OCI-LY7 (cell line): ENCODE measurements at regions not wholly inside any gene's neighbourhood (a gene's known extent, or its start where the extent isn't known, plus 50 kb on each side); places are given as distances from the start of the nearest gene placed in this dataset.
A peak's percentile ranks its signal among the peaks of the same experiment; 100 is the strongest.

Experiments used
- BruUV-seq: library from RNA; stranded (reverse); fragments of 400-500 nt; replicated peaks from 2 replicates; lab custom pipeline; 2021; lab: Mats Ljungman, UMichigan
- CTCF ChIA-PET: fragments of 300-600 bp; sonication (Branson Sonifier 250); formaldehyde crosslinking; loops from one replicate; lab custom pipeline; 2022; ENCODE audit warnings: antibody characterized with exemption; ENCODE audit not compliant: unreplicated experiment; lab: Charles Lee
- POLR2A ChIA-PET: fragments of 300-600 bp; sonication (Branson Sonifier 250); formaldehyde crosslinking; loops from one replicate; lab custom pipeline; 2022; ENCODE audit warnings: antibody characterized with exemption; lab: Charles Lee
- DNase-seq: peaks from one replicate; pipeline ENCODE4 v3.0.0-alpha.2; 2015; ENCODE audit warnings: low spot score
- H2AFZ ChIP-seq: fragments of 200-600 bp; sonication (generic), shearing (Covaris generic); 2 replicates; pipeline ENCODE4 v1.6.1; 2014; ENCODE audit warnings: mild to moderate bottlenecking, antibody characterized with exemption, low read length, moderate library complexity
- H3K27ac ChIP-seq: fragments of 200-600 bp; sonication (generic); 2 replicates; pipeline ENCODE4 v1.5.1; 2014; ENCODE audit warnings: mixed run types, low read depth, mild to moderate bottlenecking, moderate library complexity, low read length, inconsistent platforms; ENCODE audit not compliant: poor library complexity, severe bottlenecking
- H3K36me3 ChIP-seq: fragments of 200-600 bp; sonication (generic); 2 replicates; pipeline ENCODE4 v1.6.1; 2014; ENCODE audit warnings: mild to moderate bottlenecking, antibody characterized with exemption, low read length, moderate library complexity, mixed read lengths; ENCODE audit not compliant: insufficient read depth
- H3K4me1 ChIP-seq: fragments of 200-600 bp; sonication (generic); 2 replicates; pipeline ENCODE4 v1.5.1; 2014; ENCODE audit warnings: mild to moderate bottlenecking, low read length; ENCODE audit not compliant: insufficient read depth, poor library complexity, severe bottlenecking
- H3K4me2 ChIP-seq: fragments of 200-600 bp; sonication (generic); 2 replicates; pipeline ENCODE4 v1.6.1; 2014; ENCODE audit warnings: mild to moderate bottlenecking, low read length
- H3K4me3 ChIP-seq: fragments of 200-600 bp; sonication (generic); 2 replicates; pipeline ENCODE4 v1.5.1; 2014; ENCODE audit warnings: mild to moderate bottlenecking, low read depth, low read length; ENCODE audit not compliant: poor library complexity, severe bottlenecking
- H3K79me2 ChIP-seq: fragments of 200-600 bp; sonication (generic); 2 replicates; pipeline ENCODE4 v1.6.1; 2016; ENCODE audit warnings: low read depth, mild to moderate bottlenecking, low read length, moderate library complexity, mixed read lengths; ENCODE audit not compliant: insufficient read depth
- H3K9me2 ChIP-seq: fragments of 200-600 bp; sonication (generic); 2 replicates; pipeline ENCODE4 v1.6.1; 2016; ENCODE audit warnings: mild to moderate bottlenecking, low read length, mixed read lengths; ENCODE audit not compliant: insufficient read depth
- H3K9me3 ChIP-seq: fragments of 200-600 bp; sonication (generic); 2 replicates; pipeline ENCODE4 v1.6.1; 2014; ENCODE audit warnings: mild to moderate bottlenecking, mixed run types, low read length, mixed read lengths
- H4K20me1 ChIP-seq: fragments of 200-600 bp; sonication (generic); 2 replicates; pipeline ENCODE4 v1.6.1; 2014; ENCODE audit warnings: mild to moderate bottlenecking, antibody characterized with exemption, low read length, moderate library complexity, mixed read lengths; ENCODE audit not compliant: insufficient read depth
- CTCF ChIP-seq: fragments of 200-600 bp; sonication (generic); conservative IDR thresholded peaks from 2 replicates; pipeline ENCODE4 v1.5.1; 2014; ENCODE audit warnings: mild to moderate bottlenecking, antibody characterized with exemption, low read length, moderate library complexity, mixed read lengths
- EZH2phosphoT487 ChIP-seq: fragments of 200-600 bp; sonication (generic); IDR thresholded peaks from 2 replicates; pipeline ENCODE4 v1.6.1; 2018; ENCODE audit warnings: low read depth, borderline replicate concordance, mild to moderate bottlenecking, mixed run types, antibody characterized with exemption, low read length, moderate library complexity, mixed read lengths
- intact Hi-C: fragments of 100-400 bp; cut with micrococcal nuclease; formaldehyde crosslinking; loops from one replicate; pipeline ENCODE4 v1.10.0; 2022; ENCODE audit not compliant: unreplicated experiment

GRCh38 chr13:67369895-67370660, 139.9 kb upstream of the PCDH9 start:
- no peak overlapping the region for H3K4me2 ChIP-seq
- no peak for DNase-seq
- intact Hi-C loops: no loop called here
- no TSS peak for BruUV-seq
- no peaks in the 10 kb centered on the region for H3K9me3 ChIP-seq
- H4K20me1 ChIP-seq: no peaks in the 10 kb centered on the region
- H3K4me1 ChIP-seq: no peaks in the 10 kb centered on the region
- H3K27ac ChIP-seq: no peak overlapping the region
- H2AFZ ChIP-seq: no peak overlapping the region
- no peak for TF ChIP-seq EZH2phosphoT487
- H3K36me3 ChIP-seq: no peaks in the 10 kb centered on the region
- ChIA-PET POLR2A (interaction anchor here (0.7 kb wide), 2 partner anchors 9 to 58 kb away, joined by 3 read pairs; no protein-coding TSS in a partner anchor), CTCF (no interaction called here)
- no peak overlapping the region for H3K4me3 ChIP-seq
- H3K79me2 ChIP-seq: no peaks in the 10 kb centered on the region
- H3K9me2 ChIP-seq: no peaks in the 10 kb centered on the region

GRCh38 chr13:67367399-67367798, 137.3 kb upstream of the PCDH9 start:
- no TSS peak for BruUV-seq
- no peaks in the 10 kb centered on the region for H3K9me2 ChIP-seq
- H3K4me1 ChIP-seq: no peaks in the 10 kb centered on the region
- intact Hi-C loops: no loop called here
- TF ChIP-seq CTCF (no peak), EZH2phosphoT487 (no peak)
- H3K79me2 ChIP-seq: no peaks in the 10 kb centered on the region
- H3K9me3 ChIP-seq: no peaks in the 10 kb centered on the region
- H3K36me3 ChIP-seq: no peaks in the 10 kb centered on the region
- CTCF ChIA-PET: no interaction called here
- H3K27ac ChIP-seq: no peak overlapping the region
- no peak overlapping the region for H3K4me2 ChIP-seq
- H2AFZ ChIP-seq: no peak overlapping the region
- POLR2A ChIA-PET: interaction anchor here (0.7 kb wide), 1 partner anchor 41 kb away, joined by 3 read pairs; no protein-coding TSS in a partner anchor
- no peak for DNase-seq
- H3K4me3 ChIP-seq: no peak overlapping the region
- H4K20me1 ChIP-seq: no peaks in the 10 kb centered on the region

- ChIA-PET POLR2A (interaction anchor here (1.2 kb wide), 1 partner anchor 16 kb away, joined by 5 read pairs; no protein-coding TSS in a partner anchor), CTCF (no interaction called here)
- Histone ChIP-seq H3K4me1 (no peaks in the 10 kb centered on the region), H3K9me2 (no peaks in the 10 kb centered on the region), H3K9me3 (no peaks in the 10 kb centered on the region), H4K20me1 (no peaks in the 10 kb centered on the region), H3K79me2 (no peaks in the 10 kb centered on the region), H2AFZ (no peak overlapping the region), H3K4me2 (no peak overlapping the region), H3K36me3 (no peaks in the 10 kb centered on the region), H3K4me3 (no peak overlapping the region), H3K27ac (no peak overlapping the region)
- intact Hi-C loops: no loop called here
- no peak for DNase-seq
- TF ChIP-seq CTCF: peak; percentile 54
- no peak for TF ChIP-seq EZH2phosphoT487
- no TSS peak for BruUV-seq
Observed at GRCh38 chr13:67366533-67366932, 136.4 kb upstream of the PCDH9 start.
